OCI-LY7 (cell line): ENCODE measurements at regions not wholly inside any gene's neighbourhood (a gene's known extent, or its start where the extent isn't known, plus 50 kb on each side); places are given as distances from the start of the nearest gene placed in this dataset.

Experiments
- BruUV-seq: library from RNA; stranded (reverse); fragments of 400-500 nt; replicated peaks from 2 replicates; lab custom pipeline; 2021; lab: Mats Ljungman, UMichigan
- CTCF ChIA-PET: fragments of 300-600 bp; sonication (Branson Sonifier 250); formaldehyde crosslinking; loops from one replicate; lab custom pipeline; 2022; ENCODE audit warnings: antibody characterized with exemption; ENCODE audit not compliant: unreplicated experiment; lab: Charles Lee
- POLR2A ChIA-PET: fragments of 300-600 bp; sonication (Branson Sonifier 250); formaldehyde crosslinking; loops from one replicate; lab custom pipeline; 2022; ENCODE audit warnings: antibody characterized with exemption; lab: Charles Lee
- DNase-seq: peaks from one replicate; pipeline ENCODE4 v3.0.0-alpha.2; 2015; ENCODE audit warnings: low spot score
- H2AFZ ChIP-seq: fragments of 200-600 bp; sonication (generic), shearing (Covaris generic); 2 replicates; pipeline ENCODE4 v1.6.1; 2014; ENCODE audit warnings: mild to moderate bottlenecking, antibody characterized with exemption, low read length, moderate library complexity
- H3K27ac ChIP-seq: fragments of 200-600 bp; sonication (generic); 2 replicates; pipeline ENCODE4 v1.5.1; 2014; ENCODE audit warnings: mixed run types, low read depth, mild to moderate bottlenecking, moderate library complexity, low read length, inconsistent platforms; ENCODE audit not compliant: poor library complexity, severe bottlenecking
- H3K36me3 ChIP-seq: fragments of 200-600 bp; sonication (generic); 2 replicates; pipeline ENCODE4 v1.6.1; 2014; ENCODE audit warnings: mild to moderate bottlenecking, antibody characterized with exemption, low read length, moderate library complexity, mixed read lengths; ENCODE audit not compliant: insufficient read depth
- H3K4me1 ChIP-seq: fragments of 200-600 bp; sonication (generic); 2 replicates; pipeline ENCODE4 v1.5.1; 2014; ENCODE audit warnings: mild to moderate bottlenecking, low read length; ENCODE audit not compliant: insufficient read depth, poor library complexity, severe bottlenecking
- H3K4me2 ChIP-seq: fragments of 200-600 bp; sonication (generic); 2 replicates; pipeline ENCODE4 v1.6.1; 2014; ENCODE audit warnings: mild to moderate bottlenecking, low read length
- H3K4me3 ChIP-seq: fragments of 200-600 bp; sonication (generic); 2 replicates; pipeline ENCODE4 v1.5.1; 2014; ENCODE audit warnings: mild to moderate bottlenecking, low read depth, low read length; ENCODE audit not compliant: poor library complexity, severe bottlenecking
- H3K79me2 ChIP-seq: fragments of 200-600 bp; sonication (generic); 2 replicates; pipeline ENCODE4 v1.6.1; 2016; ENCODE audit warnings: low read depth, mild to moderate bottlenecking, low read length, moderate library complexity, mixed read lengths; ENCODE audit not compliant: insufficient read depth
- H3K9me2 ChIP-seq: fragments of 200-600 bp; sonication (generic); 2 replicates; pipeline ENCODE4 v1.6.1; 2016; ENCODE audit warnings: mild to moderate bottlenecking, low read length, mixed read lengths; ENCODE audit not compliant: insufficient read depth
- H3K9me3 ChIP-seq: fragments of 200-600 bp; sonication (generic); 2 replicates; pipeline ENCODE4 v1.6.1; 2014; ENCODE audit warnings: mild to moderate bottlenecking, mixed run types, low read length, mixed read lengths
- H4K20me1 ChIP-seq: fragments of 200-600 bp; sonication (generic); 2 replicates; pipeline ENCODE4 v1.6.1; 2014; ENCODE audit warnings: mild to moderate bottlenecking, antibody characterized with exemption, low read length, moderate library complexity, mixed read lengths; ENCODE audit not compliant: insufficient read depth
- CTCF ChIP-seq: fragments of 200-600 bp; sonication (generic); conservative IDR thresholded peaks from 2 replicates; pipeline ENCODE4 v1.5.1; 2014; ENCODE audit warnings: mild to moderate bottlenecking, antibody characterized with exemption, low read length, moderate library complexity, mixed read lengths
- EZH2phosphoT487 ChIP-seq: fragments of 200-600 bp; sonication (generic); IDR thresholded peaks from 2 replicates; pipeline ENCODE4 v1.6.1; 2018; ENCODE audit warnings: low read depth, borderline replicate concordance, mild to moderate bottlenecking, mixed run types, antibody characterized with exemption, low read length, moderate library complexity, mixed read lengths
- intact Hi-C: fragments of 100-400 bp; cut with micrococcal nuclease; formaldehyde crosslinking; loops from one replicate; pipeline ENCODE4 v1.10.0; 2022; ENCODE audit not compliant: unreplicated experiment

- intact Hi-C loops = no loop called here
- TF ChIP-seq EZH2phosphoT487 = no peak
- TF ChIP-seq CTCF = no peak
- CTCF ChIA-PET = no interaction called here
- no peaks in the 10 kb centered on the region for H3K36me3 ChIP-seq
- no peaks in the 10 kb centered on the region for H3K79me2 ChIP-seq
- POLR2A ChIA-PET = no interaction called here
- no peaks in the 10 kb centered on the region for H3K9me3 ChIP-seq
- H2AFZ ChIP-seq = no peak overlapping the region
- no peak overlapping the region for H3K27ac ChIP-seq
- H3K9me2 ChIP-seq = 0 out of 2 replicates have a peak, but pooled peaks cover 5% of the 10 kb centered on the region
- no peaks in the 10 kb centered on the region for H3K4me1 ChIP-seq
- no peak overlapping the region for H3K4me3 ChIP-seq
- BruUV-seq = no TSS peak
- no peak overlapping the region for H3K4me2 ChIP-seq
- H4K20me1 ChIP-seq = no peaks in the 10 kb centered on the region
- DNase-seq = no peak
Measured at GRCh38 chr21:18170829-18171228, 73.8 kb upstream of the CHODL start.

DNA sequence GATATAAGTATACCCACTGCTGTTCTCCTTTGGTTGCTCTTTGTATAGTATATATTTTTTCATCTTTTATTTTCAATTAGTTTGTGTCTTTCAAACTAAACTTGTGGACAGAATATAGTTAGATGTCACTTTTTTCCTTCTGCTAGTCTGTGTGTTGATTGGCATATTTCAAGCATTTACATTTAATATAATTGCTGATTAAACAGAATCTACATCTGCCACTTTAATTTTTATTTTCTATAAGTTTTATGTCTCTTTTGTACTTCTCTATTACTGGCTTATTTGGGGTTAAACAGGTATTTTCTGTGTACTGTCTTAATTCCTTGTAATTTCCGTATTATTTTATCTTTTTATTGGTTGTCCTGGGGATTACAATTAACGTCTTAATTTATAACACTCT is 74.4 kb upstream of the CHODL start:
- Histone ChIP-seq H3K27ac (no peak overlapping the region), H3K36me3 (no peaks in the 10 kb centered on the region), H4K20me1 (no peaks in the 10 kb centered on the region), H3K4me1 (no peaks in the 10 kb centered on the region), H3K9me3 (no peaks in the 10 kb centered on the region), H3K79me2 (no peaks in the 10 kb centered on the region), H3K4me2 (no peak overlapping the region), H2AFZ (no peak overlapping the region), H3K4me3 (no peak overlapping the region), H3K9me2 (0 out of 2 replicates have a peak, but pooled peaks cover 5% of the 10 kb centered on the region)
- intact Hi-C loops = no loop called here
- DNase-seq = no peak
- TF ChIP-seq CTCF (no peak), EZH2phosphoT487 (no peak)
- ChIA-PET POLR2A (no interaction called here), CTCF (no interaction called here)
- BruUV-seq = no TSS peak

GRCh38 chr21:18168108-18168507 is 76.5 kb upstream of the CHODL start:
- no peak overlapping the region for H2AFZ ChIP-seq
- H3K4me2 ChIP-seq = no peak overlapping the region
- no peaks in the 10 kb centered on the region for H3K79me2 ChIP-seq
- H3K9me2 ChIP-seq = no peaks in the 10 kb centered on the region
- no peaks in the 10 kb centered on the region for H3K9me3 ChIP-seq
- DNase-seq = no peak
- no peaks in the 10 kb centered on the region for H3K36me3 ChIP-seq
- POLR2A ChIA-PET = no interaction called here
- H3K4me1 ChIP-seq = no peaks in the 10 kb centered on the region
- TF ChIP-seq EZH2phosphoT487 (no peak), CTCF (no peak)
- H3K27ac ChIP-seq = no peak overlapping the region
- H4K20me1 ChIP-seq = no peaks in the 10 kb centered on the region
- H3K4me3 ChIP-seq = no peak overlapping the region
- intact Hi-C loops = no loop called here
- no TSS peak for BruUV-seq
- CTCF ChIA-PET = no interaction called here
